H9 (cell line): ENCODE measurements at regions not wholly inside any gene's neighbourhood (a gene's known extent, or its start where the extent isn't known, plus 50 kb on each side); places are given as distances from the start of the nearest gene placed in this dataset.

Source experiments
- DNase-seq: peaks from one replicate; pipeline ENCODE4 v3.0.0-alpha.2; 2017
- H2AFZ ChIP-seq: one replicate; pipeline ENCODE4 v1.6.1; 2013; ENCODE audit warnings: mild to moderate bottlenecking, low read length, control low read depth, moderate library complexity
- H2AK5ac ChIP-seq: 2 replicates; pipeline ENCODE4 v1.6.1; 2013; ENCODE audit warnings: low read length, control low read depth, mixed read lengths; ENCODE audit not compliant: insufficient read length
- H2BK120ac ChIP-seq: one replicate; pipeline ENCODE4 v1.6.1; 2013; ENCODE audit warnings: low read depth, mild to moderate bottlenecking, low read length, control low read depth, inconsistent platforms; ENCODE audit not compliant: poor library complexity, severe bottlenecking
- H2BK12ac ChIP-seq: 2 replicates; pipeline ENCODE4 v1.6.1; 2013; ENCODE audit warnings: low read length, control low read depth, mixed read lengths, low read depth; ENCODE audit not compliant: insufficient read length
- H2BK15ac ChIP-seq: 2 replicates; pipeline ENCODE4 v1.6.1; 2013; ENCODE audit warnings: low read depth, low read length, control low read depth
- H2BK20ac ChIP-seq: one replicate; pipeline ENCODE4 v1.6.1; 2013; ENCODE audit warnings: low read depth, mild to moderate bottlenecking, low read length, control low read depth, inconsistent platforms; ENCODE audit not compliant: poor library complexity, severe bottlenecking
- H2BK5ac ChIP-seq: 2 replicates; pipeline ENCODE4 v1.6.1; 2013; ENCODE audit warnings: low read length, control low read depth, mixed read lengths; ENCODE audit not compliant: insufficient read length
- H3K14ac ChIP-seq: 2 replicates; pipeline ENCODE4 v1.6.1; 2013; ENCODE audit warnings: low read length, control low read depth; ENCODE audit not compliant: insufficient read depth
- H3K18ac ChIP-seq: 2 replicates; pipeline ENCODE4 v1.6.1; 2013; ENCODE audit warnings: low read depth, mild to moderate bottlenecking, mixed read lengths, low read length, control low read depth; ENCODE audit not compliant: insufficient read length
- H3K23ac ChIP-seq: 2 replicates; pipeline ENCODE4 v1.6.1; 2013; ENCODE audit warnings: low read length, control low read depth, mixed read lengths, low read depth; ENCODE audit not compliant: insufficient read length
- H3K23me2 ChIP-seq: 2 replicates; pipeline ENCODE4 v1.6.1; 2013; ENCODE audit warnings: low read depth, mild to moderate bottlenecking, mixed read lengths, low read length, control low read depth; ENCODE audit not compliant: insufficient read length, poor library complexity, severe bottlenecking
- H3K27ac ChIP-seq: 2 replicates; pipeline ENCODE4 v1.5.1; 2013; ENCODE audit warnings: low read length, control low read depth, mixed read lengths, low read depth; ENCODE audit not compliant: insufficient read length
- H3K27me3 ChIP-seq: 2 replicates; pipeline ENCODE4 v1.6.1; 2013; ENCODE audit warnings: low read length, control low read depth, inconsistent platforms; ENCODE audit not compliant: insufficient read depth
- H3K4ac ChIP-seq: 2 replicates; pipeline ENCODE4 v1.6.1; 2013; ENCODE audit warnings: low read depth, mild to moderate bottlenecking, control low read depth, inconsistent platforms, low read length, moderate library complexity
- H3K4me1 ChIP-seq: 2 replicates; pipeline ENCODE4 v1.6.1; 2013; ENCODE audit warnings: low read length, control low read depth, inconsistent platforms; ENCODE audit not compliant: insufficient read depth
- H3K4me2 ChIP-seq: 2 replicates; pipeline ENCODE4 v1.6.1; 2013; ENCODE audit warnings: low read length, control low read depth, mixed read lengths; ENCODE audit not compliant: insufficient read length, insufficient read depth
- H3K56ac ChIP-seq: 2 replicates; pipeline ENCODE4 v1.6.1; 2013; ENCODE audit warnings: low read depth, mild to moderate bottlenecking, mixed read lengths, low read length, control low read depth; ENCODE audit not compliant: insufficient read length
- H3K79me1 ChIP-seq: 2 replicates; pipeline ENCODE4 v1.6.1; 2013; ENCODE audit warnings: low read depth, mild to moderate bottlenecking, moderate library complexity, low read length, control low read depth, inconsistent platforms; ENCODE audit not compliant: insufficient read depth, poor library complexity, severe bottlenecking
- H3K79me2 ChIP-seq: 2 replicates; pipeline ENCODE4 v1.6.1; 2013; ENCODE audit warnings: low read length, control low read depth, inconsistent platforms; ENCODE audit not compliant: insufficient read depth
- H3K9ac ChIP-seq: 2 replicates; pipeline ENCODE4 v1.6.1; 2013; ENCODE audit warnings: low read length, control low read depth, mixed read lengths; ENCODE audit not compliant: insufficient read length; ENCODE audit errors: extremely low read depth
- H3K9me3 ChIP-seq: one replicate; pipeline ENCODE4 v1.6.1; 2013; ENCODE audit warnings: low read depth, low read length, inconsistent platforms; ENCODE audit not compliant: control insufficient read depth
- H3T11ph ChIP-seq: one replicate; pipeline ENCODE4 v1.6.1; 2013; ENCODE audit warnings: mild to moderate bottlenecking, low read length, control low read depth, inconsistent platforms
- H4K20me1 ChIP-seq: one replicate; pipeline ENCODE4 v1.6.1; 2013; ENCODE audit not compliant: control insufficient read depth, insufficient read length, insufficient read depth
- H4K5ac ChIP-seq: 2 replicates; pipeline ENCODE4 v1.6.1; 2013; ENCODE audit warnings: low read depth, mild to moderate bottlenecking, mixed read lengths, low read length, control low read depth; ENCODE audit not compliant: insufficient read length
- H4K8ac ChIP-seq: replicated peaks from 2 replicates; pipeline ENCODE4 v1.6.1; 2013; ENCODE audit warnings: low read length, control low read depth, mixed read lengths, low read depth; ENCODE audit not compliant: insufficient read length
- H4K91ac ChIP-seq: 2 replicates; pipeline ENCODE4 v1.6.1; 2013; ENCODE audit warnings: low read depth, mild to moderate bottlenecking, moderate library complexity, mixed read lengths, low read length, control low read depth; ENCODE audit not compliant: insufficient read length
- H3K27ac Mint-ChIP-seq, 3 experiments: 2 replicates in 2 of 3; 3 replicates in 1 of 3; pipeline ENCODE4 v1.8.0; 2020 to 2021; ENCODE audit warnings: mixed read lengths in 3 of 3, mild to moderate bottlenecking in 1 of 3, moderate library complexity in 1 of 3
- H3K27me3 Mint-ChIP-seq: 2 replicates; pipeline ENCODE4 v1.8.0; 2021; ENCODE audit warnings: low read depth, mild to moderate bottlenecking, moderate library complexity, mixed read lengths
- H3K36me3 Mint-ChIP-seq, 3 experiments: 2 replicates in 2 of 3; 3 replicates in 1 of 3; pipeline ENCODE4 v1.8.0; 2020 to 2021; ENCODE audit warnings: low read depth in 3 of 3, mixed read lengths in 3 of 3; ENCODE audit not compliant: insufficient read depth in 1 of 3
- H3K4me1 Mint-ChIP-seq, 2 experiments: 2 replicates each; pipeline ENCODE4 v1.8.0; 2020; ENCODE audit warnings: mixed read lengths in 2 of 2
- H3K4me3 Mint-ChIP-seq, 2 experiments: 2 replicates in 1 of 2; 3 replicates in 1 of 2; pipeline ENCODE4 v1.8.0; 2020 to 2021; ENCODE audit warnings: mild to moderate bottlenecking in 2 of 2, mixed read lengths in 2 of 2, moderate library complexity in 1 of 2
- H3K9me3 Mint-ChIP-seq, 2 experiments: 2 replicates in 1 of 2; 3 replicates in 1 of 2; pipeline ENCODE4 v1.8.0; 2020; ENCODE audit warnings: mild to moderate bottlenecking in 2 of 2, mixed read lengths in 2 of 2, moderate library complexity in 1 of 2
- WGBS: extraction: QIAGEN DNeasy Blood & Tissue Kit; methylation state at CpG from one replicate; pipeline ENCODE4 v1.1.7; 2013; ENCODE audit warnings: missing lambda C conversion rate, low lambda C conversion rate, mixed read lengths; ENCODE audit not compliant: insufficient read length; ENCODE audit errors: extremely low coverage; 5-methylcytosine and 5-hydroxymethylcytosine counted together
- TF ChIP-seq, protein P1 (sequence below): fragments of 200-600 bp; sonication (generic); conservative IDR thresholded peaks from 3 replicates; pipeline ENCODE4 v1.8.0; 2021; ENCODE audit warnings: antibody characterized with exemption, mild to moderate bottlenecking

DNA sequence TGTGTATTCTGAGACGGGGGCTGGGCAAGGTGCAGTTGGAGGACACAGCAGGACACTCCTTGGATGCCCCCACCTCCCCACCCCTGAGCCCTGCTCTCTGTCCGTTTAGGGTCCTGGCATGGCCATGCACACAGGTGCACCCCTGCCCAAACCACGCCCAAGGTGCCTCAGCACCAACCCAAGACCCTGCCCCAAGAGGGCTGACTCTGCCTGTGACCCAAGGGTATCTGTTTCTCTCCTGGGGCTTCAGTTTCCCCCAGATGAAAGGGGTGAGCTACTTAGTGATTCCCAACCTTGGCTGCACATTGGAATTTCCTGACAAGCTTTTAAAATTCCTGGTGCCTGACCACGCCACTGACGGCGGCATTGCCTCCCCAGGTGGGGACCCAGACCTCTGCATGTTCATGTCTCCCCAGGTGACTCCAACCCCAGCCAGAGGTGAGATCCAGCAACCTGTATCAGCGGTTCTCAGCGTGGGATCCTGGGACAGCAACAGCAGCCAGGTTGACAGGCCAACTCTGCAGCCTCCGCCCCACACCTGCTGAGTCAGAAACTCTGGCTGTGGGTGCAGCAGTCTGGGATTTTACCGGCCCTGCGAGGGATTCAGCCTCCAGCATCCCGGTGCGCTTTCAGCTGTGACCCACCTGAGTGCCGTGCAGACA lies 483.4 kb downstream of the NPHP4 start:
- H3K27ac ChIP-seq = no peak overlapping the region
- H3K9me3 Mint-ChIP-seq = no peaks in the 10 kb centered on the region; a peak in 1 of 5 replicates
- H3K23me2 ChIP-seq = no peaks in the 10 kb centered on the region
- H2AK5ac ChIP-seq = no peak overlapping the region
- no peaks in the 10 kb centered on the region for H3K9me3 ChIP-seq
- no peaks in the 10 kb centered on the region for H3K36me3 Mint-ChIP-seq
- H3K4me1 Mint-ChIP-seq = peaks cover 9 to 13% of the 10 kb centered on the region in 2 experiments
- no peak overlapping the region for H2BK12ac ChIP-seq
- no peak overlapping the region for H2BK5ac ChIP-seq
- H3K4me3 Mint-ChIP-seq = no peak overlapping the region
- no peak overlapping the region for H4K8ac ChIP-seq
- no peak overlapping the region for H4K5ac ChIP-seq
- H3K4me1 ChIP-seq = 0 out of 2 replicates have a peak, but pooled peaks cover 2% of the 10 kb centered on the region
- H3K18ac ChIP-seq = no peak overlapping the region
- no peak overlapping the region for H3K9ac ChIP-seq
- WGBS = no CpG with 5 or more reads among the region's 14 CpGs
- no peak overlapping the region for H2BK15ac ChIP-seq
- DNase-seq = no peak
- no peaks in the 10 kb centered on the region for H3K79me1 ChIP-seq
- no peaks in the 10 kb centered on the region for H4K20me1 ChIP-seq
- TF ChIP-seq, protein P1, sequence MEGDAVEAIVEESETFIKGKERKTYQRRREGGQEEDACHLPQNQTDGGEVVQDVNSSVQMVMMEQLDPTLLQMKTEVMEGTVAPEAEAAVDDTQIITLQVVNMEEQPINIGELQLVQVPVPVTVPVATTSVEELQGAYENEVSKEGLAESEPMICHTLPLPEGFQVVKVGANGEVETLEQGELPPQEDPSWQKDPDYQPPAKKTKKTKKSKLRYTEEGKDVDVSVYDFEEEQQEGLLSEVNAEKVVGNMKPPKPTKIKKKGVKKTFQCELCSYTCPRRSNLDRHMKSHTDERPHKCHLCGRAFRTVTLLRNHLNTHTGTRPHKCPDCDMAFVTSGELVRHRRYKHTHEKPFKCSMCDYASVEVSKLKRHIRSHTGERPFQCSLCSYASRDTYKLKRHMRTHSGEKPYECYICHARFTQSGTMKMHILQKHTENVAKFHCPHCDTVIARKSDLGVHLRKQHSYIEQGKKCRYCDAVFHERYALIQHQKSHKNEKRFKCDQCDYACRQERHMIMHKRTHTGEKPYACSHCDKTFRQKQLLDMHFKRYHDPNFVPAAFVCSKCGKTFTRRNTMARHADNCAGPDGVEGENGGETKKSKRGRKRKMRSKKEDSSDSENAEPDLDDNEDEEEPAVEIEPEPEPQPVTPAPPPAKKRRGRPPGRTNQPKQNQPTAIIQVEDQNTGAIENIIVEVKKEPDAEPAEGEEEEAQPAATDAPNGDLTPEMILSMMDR = no peak
- H3K27me3 ChIP-seq = no peaks in the 10 kb centered on the region
- no peak overlapping the region for H3T11ph ChIP-seq
- peaks cover 8% of the 10 kb centered on the region for H3K27me3 Mint-ChIP-seq
- no peak overlapping the region; the same call in 1 of the 2 replicates for H3K14ac ChIP-seq
- H2BK20ac ChIP-seq = no peak overlapping the region
- H3K23ac ChIP-seq = no peak overlapping the region
- no peak overlapping the region for H2BK120ac ChIP-seq
- no peak overlapping the region for H2AFZ ChIP-seq
- no peak overlapping the region for H3K4ac ChIP-seq
- no peak overlapping the region for H3K27ac Mint-ChIP-seq
- no peak overlapping the region for H3K56ac ChIP-seq
- H3K79me2 ChIP-seq = no peaks in the 10 kb centered on the region
- H3K4me2 ChIP-seq = no peak overlapping the region
- no peak overlapping the region for H4K91ac ChIP-seq
